GM21576 (cell line): ENCODE measurements at regions not wholly inside any gene's neighbourhood (a gene's known extent, or its start where the extent isn't known, plus 50 kb on each side); places are given as distances from the start of the nearest gene placed in this dataset.

Experiments used
- ATAC-seq: cut with Tn5 transposase; IDR thresholded peaks from one replicate; pipeline ENCODE4 v1.9.1; 2021; ENCODE audit warnings: mild to moderate bottlenecking, moderate library complexity; ENCODE audit not compliant: unreplicated experiment

- peak; percentile 71 for ATAC-seq
Measured at GRCh38 chr18:11553098-11553940, 56.1 kb upstream of the SLC35G4 start.

DNA sequence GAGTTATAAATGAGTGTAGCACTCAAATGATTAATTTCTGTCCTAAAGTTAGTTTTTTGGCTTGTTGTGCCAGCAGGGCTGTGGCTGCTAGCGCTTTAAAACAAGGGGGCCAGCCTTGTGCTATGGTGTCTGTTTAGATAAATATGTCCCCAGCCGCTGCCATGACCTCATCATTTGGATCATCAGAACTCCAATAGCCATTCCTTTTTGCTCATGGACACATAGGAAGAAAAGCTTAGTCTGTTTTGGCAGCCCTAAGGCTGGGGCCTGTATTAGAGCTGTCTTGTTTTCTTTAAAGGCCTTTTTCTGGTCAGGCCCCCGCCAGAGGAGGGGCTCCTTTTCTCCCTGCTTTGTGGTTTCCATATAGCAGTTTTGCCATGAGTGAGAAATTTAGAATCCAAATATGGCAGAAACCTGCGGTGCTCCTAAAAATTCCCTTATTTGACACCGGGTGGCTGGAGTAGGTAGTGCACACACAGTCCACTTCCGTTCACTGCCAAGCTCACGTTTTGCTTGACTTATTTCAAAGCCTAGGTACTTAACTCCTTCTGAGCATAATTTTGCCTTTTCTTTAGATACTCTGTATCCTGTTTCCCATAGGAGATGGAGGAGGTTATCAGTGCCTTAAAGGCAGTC, 60.4 kb upstream of the SLC35G4 start:
- no peak for ATAC-seq

DNA sequence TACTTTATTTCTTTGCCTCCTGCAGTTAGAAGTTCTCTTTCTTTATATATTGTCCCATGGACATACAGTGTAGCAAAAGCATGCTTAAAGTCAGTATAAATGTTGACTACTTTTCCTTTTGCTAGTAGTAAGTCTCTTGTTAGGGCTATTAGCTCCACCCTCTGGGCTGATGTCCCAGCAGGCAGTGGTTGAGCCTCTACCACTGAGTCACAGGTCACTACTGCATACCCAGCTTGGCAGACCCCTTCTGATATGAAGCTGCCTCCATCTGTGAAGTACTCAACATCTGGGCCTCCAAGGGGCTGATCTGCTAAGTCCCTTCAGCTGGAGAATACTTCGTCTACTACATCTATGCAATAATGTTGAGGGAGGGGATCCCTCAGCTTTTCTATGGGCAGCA, 61.0 kb upstream of the SLC35G4 start:
- no peak for ATAC-seq

- ATAC-seq, result no peak
Measured at GRCh38 chr18:11544060-11544633, 65.2 kb upstream of the SLC35G4 start.

GRCh38 chr18:11541179-11541578, 68.2 kb upstream of the SLC35G4 start:
- no peak for ATAC-seq

DNA sequence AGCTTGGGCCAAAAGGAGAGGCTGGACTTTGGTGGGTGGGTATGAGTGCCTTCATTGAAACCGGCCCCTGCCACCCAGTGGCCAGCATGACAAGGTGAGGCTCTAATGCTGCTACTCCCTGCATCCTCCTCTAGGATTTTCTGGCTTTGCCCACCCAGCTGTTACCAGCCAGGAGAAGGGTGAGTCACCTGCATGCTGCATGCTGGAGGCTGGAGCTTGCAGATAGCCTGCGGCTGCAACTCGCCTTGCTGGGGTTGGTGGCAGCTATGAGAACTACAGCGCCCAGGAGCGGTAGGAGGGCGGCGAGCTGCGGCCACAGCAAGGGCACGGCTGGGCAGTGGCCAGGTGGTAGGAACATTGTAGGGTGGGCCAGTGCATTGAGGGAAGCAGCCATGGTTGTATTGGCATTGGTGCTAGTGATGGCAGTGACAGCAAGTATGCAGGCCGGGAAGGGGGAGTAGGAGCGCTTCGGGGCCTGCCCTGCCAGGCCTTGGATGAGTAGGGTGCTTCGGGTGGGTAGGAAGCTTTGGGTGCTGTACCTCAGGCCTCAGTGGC, 75.4 kb upstream of the SLC35G4 start:
- ATAC-seq, result no peak

GRCh38 chr18:11533513-11533890, 75.9 kb upstream of the SLC35G4 start:
- ATAC-seq, result no peak

DNA sequence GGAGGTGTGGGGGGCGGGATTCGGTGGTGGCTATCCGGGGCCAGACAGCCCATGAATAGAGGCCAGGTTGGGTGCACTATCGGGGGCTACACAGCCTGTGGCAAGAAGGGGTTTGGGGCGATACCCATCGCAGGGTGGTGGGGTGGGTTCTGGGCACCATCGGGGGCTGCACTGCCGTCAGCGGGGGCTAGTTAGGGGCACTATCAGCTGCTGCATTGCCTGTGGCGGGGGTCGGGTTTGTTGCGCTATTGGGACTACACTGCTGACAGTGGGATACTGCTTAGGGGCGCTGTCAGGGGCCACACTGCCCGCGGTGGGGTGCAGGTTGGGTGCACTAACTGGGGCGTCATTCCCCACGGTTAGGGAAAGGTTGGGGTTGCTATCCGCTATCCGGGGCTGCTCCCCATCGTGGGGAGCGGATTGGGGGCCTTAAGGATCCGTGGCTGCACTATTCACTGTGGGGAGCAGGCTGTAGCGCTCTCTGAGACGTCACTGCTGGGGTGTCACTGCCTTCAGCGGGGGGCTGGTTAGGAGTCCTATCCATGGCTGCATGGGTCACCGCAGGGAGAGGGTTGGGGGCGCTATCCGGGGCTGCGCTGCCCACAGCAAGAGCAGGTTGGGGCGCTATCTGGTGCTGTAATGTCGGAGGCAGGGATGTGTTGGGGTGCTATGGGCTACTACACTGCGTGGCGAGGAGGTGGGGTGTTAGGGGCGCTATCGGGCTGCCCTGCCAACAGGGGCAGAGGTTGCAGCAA, 76.5 kb upstream of the SLC35G4 start:
- ATAC-seq, result no peak

GRCh38 chr18:11529081-11529480, 80.3 kb upstream of the SLC35G4 start:
- no peak for ATAC-seq

- no peak for ATAC-seq
Measured at GRCh38 chr18:11526675-11527074, 82.7 kb upstream of the SLC35G4 start.

- no peak for ATAC-seq
Measured at GRCh38 chr18:11523804-11524203, 85.6 kb upstream of the SLC35G4 start.

- ATAC-seq, result no peak
Measured at GRCh38 chr18:11522992-11523391, 86.4 kb upstream of the SLC35G4 start.

DNA sequence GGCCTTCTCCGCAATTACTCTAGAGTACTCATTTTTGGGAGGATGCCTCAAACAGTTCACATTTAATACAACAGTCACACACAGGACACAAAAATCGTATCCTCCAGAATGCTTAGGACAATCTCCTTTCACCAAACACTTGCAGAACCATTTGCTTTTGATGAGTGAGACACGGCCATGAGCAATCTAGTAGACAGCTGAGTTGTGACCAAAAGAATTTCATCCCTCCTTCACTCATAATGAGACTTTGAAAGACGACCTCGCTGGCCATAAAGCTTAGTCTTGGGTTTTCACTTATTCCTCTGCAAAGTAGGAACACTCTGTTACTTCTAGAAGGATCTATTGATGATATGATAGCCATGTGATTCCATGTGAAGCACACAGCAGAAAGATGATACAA, 87.5 kb upstream of the SLC35G4 start:
- no peak for ATAC-seq

- no peak for ATAC-seq
Measured at GRCh38 chr18:11520536-11520935, 88.9 kb upstream of the SLC35G4 start.

DNA sequence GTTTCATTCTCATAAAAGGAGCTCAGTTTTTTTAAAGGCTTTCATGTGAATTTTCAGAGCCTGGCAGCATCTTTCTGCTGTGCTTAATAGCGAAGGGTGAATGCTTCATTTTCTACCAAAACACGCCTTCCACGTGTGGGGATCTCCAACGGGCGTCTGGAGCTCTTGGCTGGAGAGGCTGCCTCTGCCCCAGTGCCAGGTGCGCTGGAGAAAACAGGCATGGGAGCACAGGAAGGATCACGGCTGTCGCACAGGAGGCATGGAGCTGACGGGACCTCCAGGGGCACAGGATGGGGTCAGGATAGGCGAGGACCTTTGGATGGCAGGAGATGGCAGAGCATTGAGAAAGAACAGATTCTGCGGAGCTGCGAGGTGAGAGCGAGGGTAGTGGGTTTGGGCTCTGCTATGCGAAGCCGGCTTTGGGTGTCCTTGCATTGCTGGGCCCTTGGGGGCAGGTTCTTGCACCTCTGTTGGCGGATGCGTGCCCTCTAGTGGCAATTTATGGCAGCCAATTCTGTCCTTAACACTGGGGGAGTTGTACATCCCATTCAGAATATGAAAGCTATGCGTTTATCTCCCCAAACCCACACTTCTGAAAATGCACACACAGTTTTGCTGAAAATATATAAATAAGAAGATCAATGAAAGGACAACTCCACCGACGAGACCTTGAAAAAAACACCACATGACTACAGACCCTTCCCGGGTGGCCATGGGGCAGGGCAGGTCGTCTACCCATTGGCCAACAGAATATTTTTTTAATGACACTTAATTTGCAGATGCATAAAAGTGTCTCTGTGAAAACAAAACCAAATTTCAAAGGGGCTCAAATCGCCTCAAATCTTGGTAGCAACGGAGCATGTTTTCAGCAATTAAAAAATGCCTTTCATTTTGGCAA, 90.4 kb upstream of the SLC35G4 start:
- peak; percentile 82 for ATAC-seq

DNA sequence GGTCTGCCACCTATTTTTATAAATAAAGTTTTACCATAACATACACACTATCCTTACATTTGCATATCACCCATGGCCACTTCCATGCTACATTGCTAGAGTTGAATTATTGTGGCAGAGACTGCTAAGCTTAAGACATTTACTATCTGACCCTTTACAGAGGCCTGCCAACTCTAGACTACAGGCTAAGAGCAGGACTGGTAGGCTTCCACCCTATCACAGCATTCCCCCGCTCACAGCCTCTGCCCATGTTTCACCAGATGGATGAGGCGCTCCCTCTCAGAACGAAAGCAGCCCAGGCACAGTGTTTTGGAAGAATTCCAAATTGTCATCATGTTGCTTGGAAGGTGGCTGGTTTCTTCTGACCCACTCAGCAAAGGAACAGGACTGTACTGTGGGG, 91.7 kb upstream of the SLC35G4 start:
- ATAC-seq, result no peak

DNA sequence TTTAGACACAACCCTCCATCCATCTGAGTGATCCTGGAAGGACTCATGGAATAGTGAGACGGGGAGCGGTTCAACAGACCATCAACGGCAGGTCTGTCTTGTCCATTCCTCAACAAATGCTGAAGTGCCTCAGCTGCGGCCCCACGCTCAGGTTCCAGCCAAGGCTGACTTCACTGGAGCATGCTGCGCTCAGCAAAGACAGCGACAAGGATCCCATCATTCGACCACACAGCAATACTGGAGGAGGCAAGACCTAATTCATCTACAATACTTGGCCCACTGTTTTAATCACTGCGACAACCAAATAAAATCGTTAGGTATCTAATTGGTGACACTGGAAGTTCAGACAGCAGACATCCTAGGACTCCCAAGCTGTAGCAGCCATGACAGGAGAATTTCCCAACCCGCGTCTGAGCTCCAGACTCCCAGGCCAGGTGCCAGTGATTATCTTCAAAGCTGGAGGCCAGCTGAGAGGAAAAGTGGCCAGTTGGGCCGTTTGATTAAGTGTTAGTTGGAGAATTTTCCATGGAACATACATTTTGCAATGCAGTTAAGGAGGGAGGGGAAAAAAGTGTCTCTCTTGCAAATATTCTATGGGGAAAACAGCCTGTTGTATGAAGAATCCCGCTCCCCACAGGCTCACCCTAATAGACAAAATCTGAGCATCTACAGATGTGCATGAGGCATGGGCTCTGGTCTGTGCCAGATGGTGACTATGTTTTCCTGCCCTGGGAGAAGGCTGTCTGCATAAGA, 92.5 kb upstream of the SLC35G4 start:
- ATAC-seq, result no peak

- ATAC-seq, result no peak
Measured at GRCh38 chr18:11514267-11514666, 95.1 kb upstream of the SLC35G4 start.
